GM21526 (cell line): ENCODE measurements at regions not wholly inside any gene's neighbourhood (a gene's known extent, or its start where the extent isn't known, plus 50 kb on each side); places are given as distances from the start of the nearest gene placed in this dataset.

Experiments used
- ATAC-seq: cut with Tn5 transposase; IDR thresholded peaks from one replicate; pipeline ENCODE4 v1.9.1; 2021; ENCODE audit warnings: moderate library complexity; ENCODE audit not compliant: unreplicated experiment, low FRiP score

- no peak for ATAC-seq
Measured at GRCh38 chr4:17081179-17081578, 182.7 kb upstream of the LDB2 start.

GRCh38 chr4:17077105-17077504 is 178.7 kb upstream of the LDB2 start:
- ATAC-seq, result no peak

- no peak for ATAC-seq
Measured at GRCh38 chr4:17072483-17072882, 174.0 kb upstream of the LDB2 start.

- ATAC-seq, result no peak
Measured at GRCh38 chr4:17068891-17069290, 170.4 kb upstream of the LDB2 start.

GRCh38 chr4:17068392-17068791 is 169.9 kb upstream of the LDB2 start:
- no peak for ATAC-seq

GRCh38 chr4:17066972-17067371 is 168.5 kb upstream of the LDB2 start:
- no peak for ATAC-seq

GRCh38 chr4:17066236-17066635 is 167.8 kb upstream of the LDB2 start:
- no peak for ATAC-seq

GRCh38 chr4:17065821-17066220 is 167.4 kb upstream of the LDB2 start:
- no peak for ATAC-seq

- no peak for ATAC-seq
Measured at GRCh38 chr4:17064959-17065358, 166.5 kb upstream of the LDB2 start.

- ATAC-seq, result no peak
Measured at GRCh38 chr4:17063888-17064287, 165.4 kb upstream of the LDB2 start.

- no peak for ATAC-seq
Measured at GRCh38 chr4:17060230-17060629, 161.8 kb upstream of the LDB2 start.

- ATAC-seq, result no peak
Measured at GRCh38 chr4:17058916-17059741, 160.7 kb upstream of the LDB2 start.

- ATAC-seq, result no peak
Measured at GRCh38 chr4:17058536-17058915, 160.1 kb upstream of the LDB2 start.

GRCh38 chr4:17057035-17057434 is 158.6 kb upstream of the LDB2 start:
- ATAC-seq, result no peak

GRCh38 chr4:17055788-17056187 is 157.3 kb upstream of the LDB2 start:
- no peak for ATAC-seq

- no peak for ATAC-seq
Measured at GRCh38 chr4:17045866-17046265, 147.4 kb upstream of the LDB2 start.

GRCh38 chr4:17038510-17039176 is 140.2 kb upstream of the LDB2 start:
- ATAC-seq, result no peak

- no peak for ATAC-seq
Measured at GRCh38 chr4:17033768-17034181, 135.3 kb upstream of the LDB2 start.

GRCh38 chr4:17033025-17033767 is 134.8 kb upstream of the LDB2 start:
- no peak for ATAC-seq

GRCh38 chr4:17030543-17030942 is 132.1 kb upstream of the LDB2 start:
- ATAC-seq, result no peak

- no peak for ATAC-seq
Measured at GRCh38 chr4:17029964-17030363, 131.5 kb upstream of the LDB2 start.
